ENCODE measurements at regions not wholly inside any gene's neighbourhood (a gene's known extent, or its start where the extent isn't known, plus 50 kb on each side); places are given as distances from the start of the nearest gene placed in this dataset.
"Not testable (repeated sequence)": the region's sequence is repeated elsewhere in the genome, so short reads cannot be mapped to it uniquely, and the experiment has no call there.

DNA sequence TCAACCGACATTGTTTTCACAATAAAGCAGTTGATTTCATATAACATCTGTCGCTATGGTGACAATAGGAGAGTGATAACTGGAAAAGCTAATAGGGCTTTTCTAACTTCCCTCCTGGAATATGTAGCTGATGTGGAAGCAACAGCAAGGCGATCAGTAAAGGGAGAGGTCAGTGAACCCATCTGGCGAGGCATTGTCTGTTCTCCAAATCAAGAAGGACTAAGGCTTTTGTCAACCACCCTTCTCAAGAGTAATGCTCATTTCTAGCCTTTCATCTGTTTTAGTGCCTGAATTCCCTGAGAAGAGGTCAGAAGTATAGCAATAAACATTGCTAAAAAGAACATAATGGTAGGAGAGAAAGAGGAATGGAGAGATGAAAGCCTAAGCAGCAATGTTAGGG, 201.3 kb downstream of the AKAP7 start:
- DNase-seq: no peak

DNA sequence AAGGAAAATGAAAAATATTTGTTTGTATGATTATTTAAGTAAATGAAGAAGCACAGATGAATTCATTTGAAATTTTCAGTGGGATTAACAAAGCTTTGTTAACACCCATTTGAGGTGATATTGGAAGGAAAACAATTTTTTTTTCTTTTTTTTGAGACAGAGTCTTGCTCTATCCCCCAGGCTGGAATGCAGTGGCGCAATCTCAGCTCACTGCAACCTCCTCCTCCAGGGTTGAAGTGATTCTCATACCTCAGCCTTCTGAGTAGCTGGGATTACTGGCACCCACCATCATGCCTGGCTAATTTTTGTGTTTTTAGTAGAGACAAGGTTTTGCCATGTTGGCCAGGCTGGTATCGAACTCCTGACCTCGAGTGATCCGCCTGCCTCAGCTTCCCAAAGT, 211.6 kb downstream of the AKAP7 start:
- DNase-seq: not testable (repeated sequence)

DNA sequence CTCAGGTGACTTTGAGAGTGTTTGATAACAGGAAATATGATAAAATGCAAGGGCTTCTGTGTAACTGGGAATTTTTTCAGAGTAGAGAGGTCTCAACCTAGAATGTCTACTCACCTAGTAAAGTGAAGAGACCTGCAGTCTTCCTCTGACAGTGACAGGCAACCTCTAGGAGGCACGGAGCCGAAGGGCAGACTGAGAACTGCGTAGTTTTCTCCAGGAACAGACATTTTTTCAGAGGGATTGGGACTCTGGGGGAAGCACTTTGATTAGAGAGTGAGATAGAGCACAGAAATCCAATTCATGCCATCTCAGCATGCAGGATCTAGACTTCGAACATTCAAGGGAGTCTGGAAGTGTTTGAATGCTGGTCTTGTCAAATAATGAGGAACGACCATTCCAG, 213.3 kb downstream of the AKAP7 start:
- DNase-seq: no peak

DNA sequence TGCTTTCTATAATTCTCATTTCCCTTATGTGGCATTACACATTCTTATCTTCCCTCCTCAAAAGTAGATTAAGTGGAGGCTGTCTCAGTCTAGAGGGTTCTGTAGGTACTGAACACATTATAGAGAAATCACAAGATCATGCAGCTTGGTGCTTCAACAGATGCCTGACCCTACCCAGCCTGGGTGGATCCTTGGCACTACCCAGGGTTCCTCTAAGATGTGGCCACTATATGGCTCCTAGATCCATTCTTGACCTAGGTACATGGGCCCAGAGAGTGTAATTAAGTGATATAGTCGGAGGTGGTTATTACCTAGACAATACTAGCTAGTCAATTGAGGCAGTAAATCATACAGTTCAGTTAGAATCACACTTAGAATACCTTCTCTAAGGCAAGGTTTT, 213.9 kb downstream of the AKAP7 start:
- DNase-seq: no peak

DNA sequence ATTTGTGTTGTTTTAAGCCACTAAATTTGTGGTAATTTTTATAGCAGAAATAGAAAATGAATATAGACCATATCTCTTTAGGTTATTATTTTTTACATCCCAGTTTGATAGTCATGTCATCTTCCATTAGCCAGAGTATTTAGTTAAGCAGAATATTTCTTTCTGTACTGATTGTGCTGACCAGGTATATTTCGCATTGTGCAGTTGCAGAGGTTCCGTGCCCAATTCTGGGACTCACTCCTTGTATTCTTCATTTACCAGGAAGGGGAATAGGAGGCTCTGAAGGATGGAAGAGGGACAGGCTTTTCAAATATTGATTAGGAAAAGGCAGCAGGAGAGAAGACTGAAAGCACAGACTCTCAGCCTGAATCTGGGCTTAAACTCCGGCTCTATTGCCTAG, 217.8 kb downstream of the AKAP7 start:
- DNase-seq: no peak

DNA sequence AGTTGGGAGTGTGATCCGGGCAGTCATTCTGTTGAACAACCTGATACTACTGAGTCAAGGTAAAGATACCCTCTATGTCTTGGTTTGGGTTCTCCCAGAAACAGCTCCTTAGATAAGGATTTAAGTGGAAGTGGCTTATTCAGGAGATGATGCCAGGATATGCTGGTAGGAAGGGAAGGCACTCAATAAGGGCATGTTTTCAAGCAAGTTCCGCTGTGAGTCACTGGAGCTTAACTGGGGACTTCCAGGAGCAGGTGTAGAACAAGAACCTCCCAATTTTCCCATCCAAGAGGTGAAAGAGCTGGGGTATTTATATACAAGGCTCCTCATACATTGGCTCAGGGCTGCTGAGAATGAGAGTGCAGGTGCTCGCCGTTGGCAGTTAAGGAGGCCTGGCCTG, 218.6 kb downstream of the AKAP7 start:
- DNase-seq: no peak

DNA sequence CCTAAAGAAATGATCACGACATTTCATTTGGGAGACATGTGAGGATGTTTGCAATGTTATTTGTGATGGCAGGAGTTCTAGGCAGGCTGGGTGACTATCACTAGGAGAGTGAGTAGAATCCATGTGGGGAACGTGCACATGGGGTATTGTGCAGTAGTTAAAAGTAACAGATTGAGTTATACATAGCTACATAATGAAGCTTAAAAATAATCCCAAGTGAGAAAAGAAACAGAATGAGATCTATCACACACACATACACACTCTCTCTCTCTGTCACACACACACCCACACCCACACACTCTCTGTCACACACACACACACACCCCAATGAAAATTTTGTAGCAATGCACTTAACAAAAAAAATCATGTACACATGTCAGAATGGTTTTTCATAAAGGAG, 218.7 kb upstream of the ARG1 start:
- no peak for DNase-seq

DNA sequence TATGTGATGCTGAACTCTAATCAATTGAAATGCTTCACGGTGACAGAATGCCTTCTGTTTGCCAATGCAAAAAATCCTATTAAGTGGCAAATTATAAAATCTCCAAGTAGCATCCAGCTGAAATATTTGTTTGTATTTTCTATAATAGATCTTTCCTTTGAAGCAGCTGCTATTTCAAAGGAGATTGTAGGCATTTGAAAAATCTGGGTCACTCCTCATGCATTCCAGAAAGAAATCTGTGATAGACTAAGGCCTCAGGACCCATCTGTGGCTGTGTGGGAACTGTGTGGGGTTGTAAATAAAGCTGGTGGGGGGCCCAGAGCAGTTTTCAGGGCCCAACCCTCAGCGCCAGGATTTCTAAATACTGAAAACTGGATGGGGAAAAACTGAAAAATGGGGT, 216.9 kb upstream of the ARG1 start:
- no peak for DNase-seq

DNA sequence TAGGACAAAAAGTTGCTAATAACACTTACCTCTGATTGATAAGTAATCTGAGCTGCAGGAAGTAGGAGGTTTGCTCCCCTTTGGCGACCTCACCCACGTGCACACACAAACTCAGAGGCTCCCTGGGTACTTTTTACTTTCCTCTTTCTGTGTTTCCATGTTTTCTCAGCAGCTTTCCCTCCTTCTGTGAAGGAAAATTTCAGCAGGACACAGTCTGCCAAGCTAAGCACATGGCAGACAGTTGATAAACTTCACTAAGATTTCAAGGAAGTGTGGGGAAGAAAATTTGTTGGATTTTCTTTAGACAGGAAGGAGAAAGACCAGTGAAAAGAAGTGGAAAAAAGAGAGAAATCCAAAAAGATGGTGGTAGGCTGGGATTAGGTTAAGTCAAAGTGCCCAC, 215.5 kb upstream of the ARG1 start:
- no peak for DNase-seq

DNA sequence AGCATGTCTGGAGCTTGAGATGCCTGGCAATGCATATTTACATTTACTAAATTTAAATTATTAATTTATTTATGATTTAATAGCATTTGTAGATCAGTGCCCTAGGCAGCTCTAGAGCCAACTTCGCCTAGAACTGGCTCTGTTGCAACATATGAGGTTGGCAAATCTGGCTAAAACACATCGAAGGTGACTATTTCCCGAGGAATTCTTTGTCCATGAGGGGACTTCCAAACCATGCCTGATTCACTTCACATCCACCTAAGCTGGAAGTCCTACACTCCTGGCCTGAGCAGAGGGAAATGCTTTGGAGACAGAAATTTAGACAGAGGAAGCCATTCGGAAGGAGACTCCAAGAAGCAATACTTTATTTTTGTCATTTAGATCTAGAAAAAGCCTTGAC, 211.0 kb upstream of the ARG1 start:
- DNase-seq: no peak

DNA sequence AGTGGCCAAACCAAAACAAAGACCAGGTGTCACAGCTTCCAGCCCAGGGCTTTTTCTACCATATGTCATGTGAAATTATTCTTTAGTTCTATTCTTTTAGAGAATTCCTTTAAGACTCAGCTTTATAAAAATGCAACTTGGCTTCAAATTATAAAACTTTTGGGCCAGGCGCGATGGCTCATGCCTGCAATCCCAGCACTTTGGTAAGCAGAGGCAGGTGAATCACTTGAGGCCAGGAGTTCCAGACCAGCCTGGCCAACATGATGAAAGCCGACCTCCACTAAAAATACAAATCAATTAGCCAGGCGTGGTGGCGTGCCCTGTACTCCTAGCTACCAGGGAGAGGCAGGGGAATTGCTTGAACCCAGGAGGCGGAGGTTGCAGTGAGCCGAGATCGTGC, 210.3 kb upstream of the ARG1 start:
- DNase-seq: no peak

DNA sequence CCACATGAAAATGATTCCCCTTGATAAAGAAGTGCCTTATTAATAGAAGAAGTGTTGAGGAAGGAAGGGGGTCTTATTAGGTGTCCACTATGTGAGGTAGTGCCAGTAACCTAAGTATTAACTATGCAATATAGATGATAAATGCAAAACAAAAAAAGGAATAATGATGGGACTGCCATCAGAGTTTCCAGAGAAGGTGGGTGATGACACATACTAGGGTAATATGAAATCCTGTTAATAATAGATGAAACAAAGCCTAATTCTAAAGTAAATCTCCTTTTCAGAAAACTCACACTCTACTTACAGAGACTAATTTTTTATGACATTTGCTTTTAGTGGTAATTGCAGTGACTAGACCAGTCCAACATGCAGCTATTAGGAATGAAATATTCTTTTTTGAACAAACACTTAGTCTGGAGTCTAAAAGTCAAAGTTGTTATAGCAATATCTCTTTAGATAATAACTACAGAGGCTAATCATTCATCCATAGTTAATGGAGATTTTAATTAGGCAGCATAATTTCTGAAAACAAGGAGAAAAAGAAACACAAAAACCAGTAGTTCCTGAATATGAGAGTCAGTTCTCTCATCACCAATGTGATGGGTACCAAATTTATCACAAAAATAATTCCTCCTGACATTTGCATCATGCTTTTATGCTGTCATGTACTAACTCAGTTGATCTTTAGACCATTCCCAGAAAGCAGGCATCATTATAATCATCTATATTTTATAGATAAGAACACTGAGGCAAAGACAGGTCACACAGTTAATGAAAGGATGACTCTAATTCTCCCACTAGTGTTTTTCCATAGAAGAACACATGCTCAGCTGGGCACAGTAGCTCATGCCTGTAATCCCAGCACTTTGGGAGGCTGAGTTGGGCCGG, 208.8 kb upstream of the ARG1 start:
- DNase-seq: no peak

DNA sequence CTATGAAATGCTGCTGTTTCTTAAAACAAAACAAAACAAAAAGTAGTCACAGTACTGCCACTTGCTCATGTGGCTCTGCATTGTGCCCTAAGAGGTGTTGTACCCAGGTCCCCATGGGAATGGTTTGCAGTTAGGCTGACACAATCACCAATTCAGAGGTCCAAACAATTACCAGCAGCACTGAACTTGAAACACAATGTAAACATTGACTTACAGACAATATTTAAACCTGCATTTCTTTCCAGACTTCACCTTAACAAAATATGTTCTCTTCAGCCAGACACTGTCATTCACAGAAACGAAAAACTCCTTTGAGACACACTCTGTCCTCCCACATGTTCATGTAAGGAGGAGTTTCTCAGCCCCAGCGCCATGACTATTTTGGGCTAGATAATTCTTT, 206.8 kb upstream of the ARG1 start:
- DNase-seq: no peak

DNA sequence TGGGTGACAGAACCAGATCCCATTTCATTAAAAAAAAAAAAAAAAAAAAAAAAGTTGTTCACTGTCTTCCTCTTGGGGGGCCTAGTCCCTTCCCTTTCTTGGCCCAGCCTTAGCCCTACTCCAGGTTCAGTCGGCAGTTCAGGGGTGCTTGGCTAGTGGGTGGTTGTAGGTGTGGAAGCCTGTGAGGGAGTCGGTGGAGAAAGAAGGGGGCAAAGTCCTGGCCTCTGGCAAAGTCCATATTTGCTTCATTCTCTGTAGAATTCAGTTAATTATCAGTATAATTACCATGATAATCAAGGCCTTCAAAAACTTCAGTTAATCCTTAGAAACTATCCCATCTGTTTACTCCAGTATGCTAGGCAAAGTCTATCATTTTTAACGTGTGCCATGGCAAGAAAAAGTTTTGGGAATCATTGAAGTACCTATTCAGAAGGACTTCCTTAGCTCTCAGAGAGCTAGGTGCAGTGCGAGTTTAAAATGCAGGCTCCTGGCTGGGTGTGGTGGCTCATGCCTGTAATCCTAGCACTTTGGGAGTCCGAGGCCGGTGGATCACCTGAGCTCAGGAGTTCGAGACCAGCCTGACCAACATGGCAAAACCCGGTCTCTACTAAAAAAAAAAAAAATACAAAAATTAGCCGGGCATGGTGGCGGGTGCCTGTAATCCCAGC, 205.7 kb upstream of the ARG1 start:
- DNase-seq: no peak

DNA sequence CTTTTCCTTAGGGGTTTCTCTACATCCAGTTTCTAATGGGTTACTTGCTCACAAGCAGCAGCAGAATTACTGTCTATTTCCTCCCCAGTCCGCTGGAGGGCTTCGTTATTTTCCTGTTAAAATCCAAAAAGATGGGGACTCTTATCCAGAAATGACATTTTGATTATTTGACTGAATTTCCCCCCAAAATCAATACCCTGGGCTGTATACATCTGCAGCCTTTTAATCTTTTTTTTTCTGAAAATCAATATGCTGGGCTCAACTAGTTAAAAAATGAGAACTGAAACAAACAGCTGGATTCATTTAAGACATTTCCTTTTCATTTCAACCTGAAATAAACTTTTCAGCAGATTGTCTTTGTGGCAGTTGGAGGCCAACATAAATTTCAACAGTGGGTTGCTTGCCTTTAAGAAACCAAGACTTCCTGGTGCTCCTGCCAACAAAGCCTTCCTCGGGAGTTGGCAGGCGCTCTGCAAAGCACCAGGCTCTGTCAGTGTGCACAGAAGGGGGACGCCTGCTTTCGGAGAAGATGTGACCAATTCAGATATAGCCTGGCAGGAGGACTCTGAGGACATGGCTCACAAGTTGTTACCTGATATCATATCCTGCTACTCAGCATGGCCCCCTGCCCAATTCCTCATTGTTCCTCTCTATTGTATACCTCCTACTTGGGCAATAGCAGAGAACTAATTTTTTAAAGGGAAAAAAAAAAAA, 204.7 kb upstream of the ARG1 start:
- DNase-seq: no peak

DNA sequence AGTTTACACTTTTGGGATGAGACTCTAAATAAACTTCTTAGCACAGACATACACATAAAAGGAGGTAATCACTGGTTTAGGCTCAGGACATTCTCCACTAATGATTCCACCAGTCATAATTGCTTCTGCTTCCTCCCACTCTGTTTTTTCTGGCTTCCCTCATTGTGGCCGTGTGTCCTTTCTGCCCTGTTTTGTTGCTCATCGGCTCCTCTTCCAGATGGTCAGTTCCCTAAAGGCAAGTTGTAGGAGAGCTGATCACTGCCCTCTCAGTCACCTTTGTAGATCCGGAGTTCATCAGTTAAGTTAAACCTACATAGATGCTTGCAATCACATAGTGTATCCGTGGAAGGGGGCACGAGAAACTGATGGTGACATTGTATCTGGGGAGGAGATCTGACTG, 200.5 kb upstream of the ARG1 start:
- no peak for DNase-seq

DNA sequence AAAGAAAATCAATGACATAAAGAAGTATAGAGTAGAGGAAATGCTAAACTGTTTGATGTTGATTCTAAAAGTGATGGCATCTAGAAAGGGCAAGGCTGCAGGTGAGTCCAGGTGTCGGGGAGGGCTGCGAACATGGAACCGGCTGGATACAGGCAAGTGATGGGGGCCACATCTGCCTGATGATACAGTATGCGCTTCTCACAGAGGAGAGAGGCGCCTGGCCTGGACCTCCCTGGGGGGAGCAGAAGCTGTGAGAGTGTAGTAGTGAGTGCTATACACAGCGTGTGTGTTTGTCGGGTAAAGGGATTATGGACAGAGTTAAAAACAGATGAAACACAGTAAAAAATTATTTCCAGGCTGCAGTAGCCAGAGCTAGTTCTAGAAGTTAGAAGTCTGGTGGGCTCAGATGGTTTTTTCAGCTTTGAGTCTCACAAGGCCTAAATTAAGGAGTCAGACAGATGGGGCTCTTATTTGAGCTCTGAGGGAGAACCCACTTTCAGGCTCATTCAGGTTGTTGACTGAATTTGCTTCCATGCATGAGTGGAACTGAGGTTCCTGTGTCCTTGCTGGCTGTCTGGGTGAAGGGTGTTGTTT, 195.8 kb upstream of the ARG1 start:
- DNase-seq: no peak

DNA sequence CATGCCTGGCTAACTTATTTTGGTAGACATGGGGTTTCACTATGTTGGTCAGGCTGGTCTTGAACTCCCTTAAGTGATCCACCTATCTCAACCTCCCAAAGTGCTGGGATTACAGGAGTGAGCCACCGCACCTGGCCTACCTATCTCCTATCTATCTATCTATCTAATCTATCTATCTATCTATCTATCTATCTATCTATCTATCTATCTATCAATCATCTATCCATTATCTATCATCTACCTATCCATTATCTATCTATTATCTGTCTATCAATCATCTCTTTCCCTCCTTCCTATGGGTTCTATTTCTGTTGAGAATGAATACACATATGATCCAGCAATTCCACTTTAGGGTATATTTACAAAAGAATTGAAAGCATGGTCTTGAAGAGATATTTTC, 194.2 kb upstream of the ARG1 start:
- DNase-seq: no peak

DNA sequence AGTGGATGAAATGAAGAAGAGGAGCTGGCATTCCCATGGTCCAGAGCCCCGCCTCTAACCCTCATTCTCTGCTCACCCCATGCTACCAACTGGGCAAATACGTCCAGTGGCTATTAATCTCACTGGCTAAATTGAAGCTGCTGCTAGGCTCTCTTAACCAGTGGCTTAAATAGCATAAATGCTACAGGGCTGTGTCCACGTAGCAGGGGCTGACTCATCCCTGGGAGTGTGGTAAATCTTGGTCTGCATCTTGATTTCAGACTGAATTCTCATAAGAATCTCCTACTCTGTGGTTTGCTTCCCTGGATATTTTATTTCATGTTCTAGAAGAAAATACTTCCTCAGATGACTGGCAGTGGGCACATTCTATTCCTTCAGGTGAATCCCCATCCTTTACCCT, 193.1 kb upstream of the ARG1 start:
- DNase-seq: no peak

DNA sequence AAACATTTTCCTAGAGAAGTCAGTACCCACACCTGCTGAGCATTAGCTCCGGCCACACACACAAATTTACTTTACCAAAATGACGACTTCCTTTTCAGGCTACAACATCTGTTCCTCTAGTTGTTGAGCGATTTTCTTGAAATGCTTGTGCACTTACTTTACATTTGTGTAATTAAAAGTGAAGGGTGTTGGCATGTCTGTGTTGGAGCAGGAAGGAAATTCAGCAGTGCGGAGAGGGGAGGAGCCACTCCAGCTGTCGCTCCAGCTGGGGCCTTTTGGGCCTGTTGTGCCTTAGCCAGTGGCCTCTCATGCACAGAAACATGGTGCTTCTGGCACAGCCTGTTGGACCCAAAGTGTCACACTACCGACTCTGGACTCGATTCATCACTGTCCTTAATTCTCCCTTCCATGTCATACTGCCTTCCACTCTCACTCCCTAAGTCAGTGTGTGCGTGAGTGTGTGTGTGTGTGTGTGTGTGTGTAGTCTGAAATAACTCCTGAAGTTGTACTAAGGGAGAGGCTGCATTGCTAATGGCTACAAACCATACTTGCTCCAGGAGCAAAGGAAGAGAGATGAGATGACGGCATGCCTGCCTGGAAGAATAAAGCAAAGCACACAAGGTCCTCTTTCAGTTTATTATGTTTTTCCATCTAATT, 191.8 kb upstream of the ARG1 start:
- DNase-seq: no peak

DNA sequence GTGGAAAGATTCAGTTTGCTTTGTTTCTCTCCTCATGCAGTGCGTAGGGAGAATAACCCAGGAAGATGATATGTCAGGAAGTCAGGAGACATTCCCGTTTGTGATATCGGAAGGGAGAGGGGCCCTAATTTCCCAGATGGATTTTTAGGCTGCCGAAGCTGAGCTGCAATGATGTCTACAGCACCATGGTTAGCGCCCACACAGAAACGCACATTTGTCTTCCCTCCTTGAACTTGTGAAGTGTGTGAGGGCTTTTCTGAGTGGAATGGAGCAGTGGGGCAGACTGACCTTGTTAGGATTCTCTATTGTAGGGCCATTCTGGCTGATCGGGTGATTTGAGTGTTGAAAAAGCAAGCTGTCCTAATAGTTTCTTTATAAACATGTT, 191.3 kb upstream of the ARG1 start:
- no peak for DNase-seq

DNA sequence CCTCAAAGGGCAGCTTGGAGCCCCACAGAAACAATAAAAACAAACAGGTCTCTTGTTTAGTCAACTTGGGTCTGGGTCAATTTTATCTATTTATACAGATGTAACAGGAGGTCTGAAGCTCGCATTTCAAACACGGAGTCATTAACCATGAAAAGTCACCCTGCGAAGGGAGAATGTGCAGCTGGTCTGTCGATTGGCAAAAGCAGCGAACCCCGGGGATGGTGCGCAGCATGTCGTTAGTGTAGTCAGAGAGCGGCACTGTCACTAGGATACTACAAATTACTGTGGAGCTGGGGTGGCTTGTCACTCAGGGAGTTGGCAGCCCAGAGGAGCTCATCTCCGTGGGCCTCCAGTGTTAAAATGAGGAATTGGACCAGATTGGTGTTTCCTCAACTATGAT, 190.4 kb upstream of the ARG1 start:
- no peak for DNase-seq

Data from CD4-positive, alpha-beta T cell treated with Interleukin-12 subunit alpha and Interleukin-12 subunit beta, for 1 hour (primary cell).